Chondrocyte (in vitro differentiated cells): ENCODE measurements at regions not wholly inside any gene's neighbourhood (a gene's known extent, or its start where the extent isn't known, plus 50 kb on each side); places are given as distances from the start of the nearest gene placed in this dataset.
"Not testable (repeated sequence)": the region's sequence is repeated elsewhere in the genome, so short reads cannot be mapped to it uniquely, and the experiment has no call there.

Experiments used
- DNase-seq: peaks from one replicate; pipeline ENCODE4 v3.0.0; 2021; ENCODE audit warnings: mixed read lengths, low spot score
- H3K27ac Mint-ChIP-seq: one replicate; pipeline ENCODE4 v1.8.0; 2021; ENCODE audit warnings: mild to moderate bottlenecking, moderate library complexity, mixed read lengths; ENCODE audit not compliant: unreplicated experiment
- H3K27me3 Mint-ChIP-seq: 2 replicates; pipeline ENCODE4 v1.8.0; 2021; ENCODE audit warnings: low read depth, mixed read lengths
- H3K36me3 Mint-ChIP-seq: 2 replicates; pipeline ENCODE4 v1.8.0; 2021; ENCODE audit warnings: low read depth, mixed read lengths
- H3K4me1 Mint-ChIP-seq: 2 replicates; pipeline ENCODE4 v1.8.0; 2021; ENCODE audit warnings: low read depth, mild to moderate bottlenecking, mixed read lengths
- H3K4me3 Mint-ChIP-seq: one replicate; pipeline ENCODE4 v1.8.0; 2021; ENCODE audit warnings: mild to moderate bottlenecking, moderate library complexity, mixed read lengths; ENCODE audit not compliant: unreplicated experiment
- H3K9me3 Mint-ChIP-seq: 2 replicates; pipeline ENCODE4 v1.8.0; 2021; ENCODE audit warnings: low read depth, mixed read lengths
- CTCF ChIP-seq: fragments of 200-600 bp; sonication (generic); IDR thresholded peaks from 2 replicates; pipeline ENCODE4 v1.5.0; 2021; ENCODE audit warnings: antibody characterized with exemption, mild to moderate bottlenecking, moderate library complexity

- H3K4me3 Mint-ChIP-seq: no peak overlapping the region
- H3K27me3 Mint-ChIP-seq: peaks cover 3% of the 10 kb centered on the region
- TF ChIP-seq CTCF: no peak
- no peaks in the 10 kb centered on the region for H3K4me1 Mint-ChIP-seq
- no peak for DNase-seq
- H3K27ac Mint-ChIP-seq: no peak overlapping the region
- peaks cover 2% of the 10 kb centered on the region for H3K9me3 Mint-ChIP-seq
- H3K36me3 Mint-ChIP-seq: no peaks in the 10 kb centered on the region
Measured at GRCh38 chr6:115058414-115059211, 715.8 kb upstream of the HS3ST5 start.

- Mint-ChIP-seq H3K9me3 (peaks cover 2% of the 10 kb centered on the region), H3K36me3 (no peaks in the 10 kb centered on the region)
- no peak for TF ChIP-seq CTCF
Measured at GRCh38 chr6:115055579-115055978, 712.8 kb upstream of the HS3ST5 start.

GRCh38 chr6:115054242-115054641 is 711.4 kb upstream of the HS3ST5 start:
- not testable (repeated sequence) for H3K4me3 Mint-ChIP-seq, H3K4me1 Mint-ChIP-seq, H3K36me3 Mint-ChIP-seq, DNase-seq, H3K27me3 Mint-ChIP-seq, H3K27ac Mint-ChIP-seq, H3K9me3 Mint-ChIP-seq

More at GRCh38 chr6:115055579-115055978, 712.8 kb upstream of the HS3ST5 start:
- no peak overlapping the region for H3K4me3 Mint-ChIP-seq
- no peak for DNase-seq
- H3K27me3 Mint-ChIP-seq: peaks cover 8% of the 10 kb centered on the region
- H3K4me1 Mint-ChIP-seq: no peaks in the 10 kb centered on the region
- no peak overlapping the region for H3K27ac Mint-ChIP-seq

- H3K4me1 Mint-ChIP-seq: no peaks in the 10 kb centered on the region
- no peaks in the 10 kb centered on the region for H3K36me3 Mint-ChIP-seq
- H3K9me3 Mint-ChIP-seq: peaks cover 1% of the 10 kb centered on the region
- no peak overlapping the region for H3K4me3 Mint-ChIP-seq
- no peak overlapping the region for H3K27ac Mint-ChIP-seq
- peaks cover 5% of the 10 kb centered on the region for H3K27me3 Mint-ChIP-seq
- TF ChIP-seq CTCF: no peak
- DNase-seq: no peak
Measured at GRCh38 chr6:115053169-115053860, 710.5 kb upstream of the HS3ST5 start.

- TF ChIP-seq CTCF: no peak
- no peak for DNase-seq
- H3K36me3 Mint-ChIP-seq: no peaks in the 10 kb centered on the region
- H3K27me3 Mint-ChIP-seq: no peaks in the 10 kb centered on the region
- H3K27ac Mint-ChIP-seq: no peak overlapping the region
- peaks cover under 1% of the 10 kb centered on the region for H3K9me3 Mint-ChIP-seq
- no peaks in the 10 kb centered on the region for H3K4me1 Mint-ChIP-seq
- H3K4me3 Mint-ChIP-seq: no peak overlapping the region
Measured at GRCh38 chr6:115016593-115016992, 673.8 kb upstream of the HS3ST5 start.
